Large intestine (tissue), 3 donors: ENCODE measurements at regions not wholly inside any gene's neighbourhood (a gene's known extent, or its start where the extent isn't known, plus 50 kb on each side); places are given as distances from the start of the nearest gene placed in this dataset.

Experiments
- DNase-seq, 2 donors: peaks; one replicate each; pipeline versions ENCODE4 v3.0.0 to v3.0.0-alpha.2; 2013
- H3K27ac ChIP-seq: one replicate; pipeline ENCODE4 v1.5.1; 2013; ENCODE audit warnings: low read length
- H3K27me3 ChIP-seq: 2 replicates; pipeline ENCODE4 v1.6.1; 2013; ENCODE audit warnings: low read length; ENCODE audit not compliant: control insufficient read depth, insufficient read depth
- H3K36me3 ChIP-seq: 2 replicates; pipeline ENCODE4 v1.6.1; 2013; ENCODE audit warnings: low read length; ENCODE audit not compliant: control insufficient read depth, insufficient read depth
- H3K4me1 ChIP-seq: one replicate; pipeline ENCODE4 v1.6.1; 2013; ENCODE audit warnings: low read length; ENCODE audit not compliant: control insufficient read depth, insufficient read depth
- H3K4me3 ChIP-seq: one replicate; pipeline ENCODE4 v1.5.1; 2013; ENCODE audit warnings: low read length
- H3K9me3 ChIP-seq: one replicate; pipeline ENCODE4 v1.6.1; 2013; ENCODE audit warnings: mild to moderate bottlenecking, low read depth, low read length, moderate library complexity; ENCODE audit not compliant: control insufficient read depth
- WGBS: methylation state at CpG from one replicate; pipeline ENCODE4 v1.1.5; 2013; ENCODE audit warnings: low lambda C conversion rate; ENCODE audit not compliant: insufficient coverage; 5-methylcytosine and 5-hydroxymethylcytosine counted together

DNA sequence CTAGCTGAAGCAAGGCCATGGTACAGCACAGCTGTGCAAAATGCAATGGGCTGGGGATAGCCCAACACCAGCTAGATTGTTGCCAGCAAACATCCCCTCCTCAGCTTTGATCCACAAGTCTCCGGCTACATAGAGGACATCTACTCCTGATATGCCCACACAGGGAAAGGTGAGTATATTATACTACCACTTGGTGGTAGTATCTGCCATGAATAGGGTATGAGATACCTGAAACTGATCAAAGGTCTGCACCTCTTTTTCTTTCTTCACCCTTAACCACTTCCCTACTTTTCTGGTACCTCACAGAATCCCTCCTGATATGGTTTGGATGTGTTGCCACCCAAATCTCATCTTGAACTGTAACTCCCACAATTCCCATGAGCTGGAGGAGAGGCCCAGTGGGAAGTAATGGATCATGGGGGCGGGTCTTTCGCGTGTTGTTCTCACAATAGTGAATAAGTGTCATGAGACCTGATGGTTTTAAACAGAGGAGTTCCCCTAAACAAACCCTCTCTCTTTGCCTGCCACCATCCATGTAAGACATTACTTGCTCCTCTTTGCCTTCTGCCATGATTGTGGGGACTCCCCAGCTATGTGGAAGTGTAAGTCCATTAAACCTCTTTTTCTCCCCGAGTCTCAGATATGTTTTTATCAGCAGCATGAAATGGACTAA is 279.6 kb downstream of the TXNL1 start:
- Histone ChIP-seq H3K27me3 (no peaks in the 10 kb centered on the region), H3K4me3 (no peak overlapping the region), H3K4me1 (no peaks in the 10 kb centered on the region), H3K9me3 (no peaks in the 10 kb centered on the region), H3K27ac (no peak overlapping the region), H3K36me3 (no peaks in the 10 kb centered on the region)
- DNase-seq: no peak
- WGBS: no CpG with 5 or more reads among the region's 5 CpGs

GRCh38 chr18:56353663-56354260 is 284.6 kb downstream of the TXNL1 start:
- Histone ChIP-seq H3K4me1 (no peaks in the 10 kb centered on the region), H3K27me3 (no peaks in the 10 kb centered on the region), H3K27ac (no peak overlapping the region), H3K9me3 (no peaks in the 10 kb centered on the region), H3K4me3 (no peak overlapping the region), H3K36me3 (no peaks in the 10 kb centered on the region)
- no peak for DNase-seq
- WGBS: 100% methylated on average over 1 of the region's 2 CpGs

- no peak for DNase-seq
- Histone ChIP-seq H3K9me3 (no peaks in the 10 kb centered on the region), H3K4me3 (no peak overlapping the region), H3K27me3 (no peaks in the 10 kb centered on the region), H3K27ac (no peak overlapping the region), H3K36me3 (no peaks in the 10 kb centered on the region), H3K4me1 (no peaks in the 10 kb centered on the region)
- WGBS: no CpG with 5 or more reads among the region's 6 CpGs
These were observed 286.4 kb downstream of the TXNL1 start for GRCh38 chr18:56351911-56352500.

DNA sequence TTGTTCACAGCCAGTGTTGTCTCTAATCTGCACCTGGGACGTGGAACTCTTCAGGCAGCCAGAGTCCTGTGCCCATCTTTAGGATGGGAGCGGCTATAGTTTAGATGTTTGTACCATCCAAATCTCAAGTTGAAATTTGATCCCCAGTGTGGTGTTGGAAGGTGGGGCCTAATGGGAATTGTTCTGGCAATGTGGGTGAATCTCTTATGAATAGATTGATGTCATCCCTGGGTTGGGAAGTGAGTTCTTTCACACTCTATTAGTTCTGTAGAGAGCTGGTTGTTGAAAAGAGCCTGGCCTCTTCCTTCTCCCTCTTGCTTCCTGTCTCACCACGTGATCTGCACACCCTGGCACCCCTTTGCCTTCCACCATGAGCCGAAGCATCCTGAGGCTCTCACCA is 300.9 kb downstream of the TXNL1 start:
- DNase-seq: no peak
- no peak overlapping the region for H3K4me3 ChIP-seq
- H3K9me3 ChIP-seq: no peaks in the 10 kb centered on the region
- no CpG with 5 or more reads among the region's 4 CpGs for WGBS
- no peak overlapping the region for H3K27ac ChIP-seq
- no peaks in the 10 kb centered on the region for H3K4me1 ChIP-seq
- H3K27me3 ChIP-seq: no peaks in the 10 kb centered on the region
- H3K36me3 ChIP-seq: no peaks in the 10 kb centered on the region

DNA sequence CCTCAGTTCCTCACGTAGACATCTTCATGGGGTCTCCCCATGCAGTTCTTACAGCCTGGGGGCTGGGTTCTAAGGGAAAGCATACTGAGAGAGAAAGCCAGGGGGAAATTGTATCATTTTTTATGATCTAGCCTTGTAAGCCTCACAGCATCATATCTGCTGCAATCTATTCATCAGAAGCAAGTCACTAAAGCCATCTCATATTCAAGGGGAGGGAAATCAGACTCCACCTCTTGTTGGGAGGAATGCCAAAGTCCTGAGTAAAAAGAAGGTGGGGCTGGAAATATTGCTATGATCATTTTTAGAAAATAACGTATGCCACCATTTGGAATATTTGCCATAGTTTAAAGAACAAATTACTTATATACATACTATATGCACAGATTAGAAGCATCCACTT is 304.6 kb downstream of the TXNL1 start:
- no peaks in the 10 kb centered on the region for H3K4me1 ChIP-seq
- H3K27ac ChIP-seq: no peak overlapping the region
- H3K4me3 ChIP-seq: no peak overlapping the region
- WGBS: no CpG with 5 or more reads among the region's 2 CpGs
- H3K27me3 ChIP-seq: no peaks in the 10 kb centered on the region
- DNase-seq: no peak
- H3K36me3 ChIP-seq: no peaks in the 10 kb centered on the region
- H3K9me3 ChIP-seq: no peaks in the 10 kb centered on the region

- Histone ChIP-seq H3K27me3 (no peaks in the 10 kb centered on the region), H3K4me3 (no peak overlapping the region), H3K9me3 (no peaks in the 10 kb centered on the region), H3K27ac (no peak overlapping the region), H3K4me1 (no peaks in the 10 kb centered on the region), H3K36me3 (no peaks in the 10 kb centered on the region)
- WGBS: no CpG with 5 or more reads among the region's 4 CpGs
- DNase-seq: no peak
These were observed 305.2 kb downstream of the TXNL1 start for GRCh38 chr18:56333146-56333545.

DNA sequence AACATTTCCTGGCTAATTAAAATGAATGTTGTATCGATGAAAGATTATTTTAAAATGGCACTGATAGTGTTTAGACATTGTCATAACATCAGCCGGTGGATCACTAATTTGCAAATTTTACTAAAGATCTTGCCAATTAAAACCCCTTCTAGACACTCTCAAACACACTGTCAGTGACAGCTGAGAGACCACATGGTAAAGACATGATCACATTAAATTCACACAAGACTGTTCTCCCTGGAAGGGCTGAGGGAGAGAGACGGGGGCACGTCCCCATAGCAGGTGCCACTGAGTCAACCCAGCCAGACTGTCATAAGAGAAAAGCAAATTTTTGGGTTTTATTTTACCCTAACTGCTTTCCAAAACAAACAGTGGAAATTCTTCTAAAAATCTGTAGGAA is 306.0 kb downstream of the TXNL1 start:
- no peak overlapping the region for H3K27ac ChIP-seq
- WGBS: no CpG with 5 or more reads among the region's 4 CpGs
- no peaks in the 10 kb centered on the region for H3K9me3 ChIP-seq
- H3K36me3 ChIP-seq: no peaks in the 10 kb centered on the region
- no peaks in the 10 kb centered on the region for H3K27me3 ChIP-seq
- DNase-seq: no peak
- H3K4me1 ChIP-seq: no peaks in the 10 kb centered on the region
- no peak overlapping the region for H3K4me3 ChIP-seq

DNA sequence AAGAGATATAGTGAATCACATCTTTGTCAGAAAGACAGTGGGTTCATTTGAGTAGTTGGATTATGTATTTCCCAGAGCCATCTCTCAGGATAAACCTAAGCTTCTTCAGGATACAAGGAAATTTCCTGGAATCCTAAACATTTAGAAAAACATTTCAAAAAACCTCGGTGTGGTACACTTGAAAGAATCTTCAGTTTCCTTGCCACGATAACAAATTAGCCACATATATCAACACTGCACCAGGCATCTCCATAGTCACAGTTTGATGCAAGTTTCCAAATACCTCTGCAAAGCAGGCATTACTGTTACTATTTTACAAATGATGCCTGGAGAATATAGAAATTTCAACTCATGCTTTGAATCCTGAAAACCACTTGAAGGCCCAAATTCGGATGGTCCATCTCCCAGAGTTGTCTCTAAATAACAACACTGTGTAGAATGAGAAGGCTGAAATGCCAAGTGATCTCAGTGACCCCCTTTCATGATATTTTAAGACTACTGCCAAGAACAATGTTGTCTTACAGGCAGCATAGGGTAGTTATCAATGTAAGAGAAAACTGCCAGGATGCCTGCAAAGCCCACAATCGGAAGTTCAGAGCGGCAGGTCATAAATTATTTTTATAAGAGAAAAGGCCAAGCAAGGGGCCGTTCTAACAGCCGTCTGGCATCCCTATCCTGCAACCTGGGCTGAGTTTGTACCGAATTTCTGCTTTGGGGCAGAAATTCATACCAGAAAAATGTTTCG is 307.9 kb downstream of the TXNL1 start:
- no peak for DNase-seq
- 85% methylated on average over 5 of the region's 9 CpGs for WGBS
- no peaks in the 10 kb centered on the region for H3K9me3 ChIP-seq

GRCh38 chr18:56329536-56329935 is 308.9 kb downstream of the TXNL1 start:
- Histone ChIP-seq H3K27me3 (no peaks in the 10 kb centered on the region), H3K27ac (no peak overlapping the region), H3K4me1 (no peaks in the 10 kb centered on the region), H3K4me3 (no peak overlapping the region), H3K9me3 (no peaks in the 10 kb centered on the region), H3K36me3 (no peaks in the 10 kb centered on the region)
- WGBS: no CpG with 5 or more reads among the region's 1 CpG
- DNase-seq: no peak

More for the DNA sequence above, 307.9 kb downstream of the TXNL1 start:
- Histone ChIP-seq H3K4me1 (no peaks in the 10 kb centered on the region), H3K27me3 (no peaks in the 10 kb centered on the region), H3K27ac (no peak overlapping the region), H3K36me3 (no peaks in the 10 kb centered on the region), H3K4me3 (no peak overlapping the region)

GRCh38 chr18:56327191-56327885 is 311.1 kb downstream of the TXNL1 start:
- H3K4me3 ChIP-seq: no peak overlapping the region
- H3K4me1 ChIP-seq: no peaks in the 10 kb centered on the region
- no peak overlapping the region for H3K27ac ChIP-seq
- no peaks in the 10 kb centered on the region for H3K9me3 ChIP-seq
- WGBS: no CpG with 5 or more reads among the region's 7 CpGs
- H3K27me3 ChIP-seq: no peaks in the 10 kb centered on the region
- no peak for DNase-seq
- no peaks in the 10 kb centered on the region for H3K36me3 ChIP-seq
